Right atrium auricular region (tissue), 2 donors: ENCODE measurements at regions not wholly inside any gene's neighbourhood (a gene's known extent, or its start where the extent isn't known, plus 50 kb on each side); places are given as distances from the start of the nearest gene placed in this dataset.

Experiments used
- DNase-seq: peaks from one replicate; pipeline ENCODE4 v3.0.0-alpha.2; 2019; ENCODE audit warnings: low spot score
- H3K27ac ChIP-seq, 2 donors: fragments of 200-600 bp; sonication (generic); 1 replicate in 1 of 2; 2 replicates in 1 of 2; pipeline ENCODE4 v1.5.1; 2016 to 2019
- H3K27me3 ChIP-seq, 2 donors: fragments of 200-600 bp; sonication (generic); one replicate each; pipeline versions ENCODE4 v1.5.1 to v1.6.0; 2017 to 2019
- H3K36me3 ChIP-seq: fragments of 200-600 bp; sonication (generic); one replicate; pipeline ENCODE4 v1.5.1; 2016
- H3K4me1 ChIP-seq, 2 donors: fragments of 200-600 bp; sonication (generic); one replicate each; pipeline versions ENCODE4 v1.5.1 to v1.6.0; 2017 to 2019
- H3K4me3 ChIP-seq, 2 donors: fragments of 200-600 bp; sonication (generic); 1 replicate in 1 of 2; 2 replicates in 1 of 2; pipeline ENCODE4 v1.5.1; 2017 to 2019; ENCODE audit warnings: mild to moderate bottlenecking in 1 of 2, moderate library complexity in 1 of 2
- H3K9me3 ChIP-seq, 2 donors: fragments of 200-600 bp; sonication (generic); one replicate each; pipeline ENCODE4 v1.5.1; 2019
- TF ChIP-seq, protein P1 (sequence below), 2 donors: fragments of 200-600 bp; sonication (generic); IDR thresholded peaks; one replicate each; pipeline ENCODE4 v1.5.1; 2019; ENCODE audit warnings: antibody characterized with exemption in 2 of 2

DNA sequence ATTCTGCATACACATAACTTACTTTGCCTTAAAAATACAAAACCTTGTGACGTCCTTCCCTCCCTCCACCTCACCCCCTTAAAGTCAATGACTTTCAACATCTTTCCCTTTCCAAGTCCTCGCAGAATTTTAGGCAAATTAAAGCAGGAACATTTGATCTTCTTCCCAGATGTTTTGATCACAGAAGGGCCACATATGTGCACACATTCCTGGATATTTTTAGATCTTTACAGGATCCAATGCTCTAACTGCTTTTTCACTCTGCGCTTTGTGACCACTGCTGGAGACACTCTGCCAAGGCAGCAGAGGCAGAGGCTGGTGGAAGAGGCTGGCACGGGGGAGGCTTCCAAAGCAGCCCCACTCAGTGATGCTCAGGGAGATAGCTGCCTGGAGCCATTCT, 130.7 kb downstream of the SEC61B start:
- no peak overlapping the region for H3K27ac ChIP-seq

DNA sequence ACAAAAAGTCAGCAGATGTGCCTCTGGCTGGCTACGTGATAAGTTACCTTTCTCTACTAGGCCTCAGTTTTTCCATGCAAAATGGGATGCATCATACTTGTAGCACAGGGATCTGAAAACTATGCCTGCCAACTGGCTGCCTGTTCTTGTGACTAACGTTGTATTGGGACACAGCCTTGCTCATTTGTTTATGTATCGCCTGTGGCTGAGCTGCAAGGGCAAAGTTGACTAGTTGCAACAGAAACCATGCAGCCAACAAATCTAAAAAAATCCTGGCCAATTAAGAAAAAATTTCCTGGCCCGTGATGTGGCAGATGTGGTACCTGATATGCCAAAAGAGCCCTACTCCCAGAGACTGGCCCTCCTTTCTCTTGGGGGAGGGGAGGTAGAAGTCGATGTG, 131.3 kb downstream of the SEC61B start:
- Histone ChIP-seq H3K9me3 (no peaks in the 10 kb centered on the region), H3K4me1 (peaks cover 0 to 16% of the 10 kb centered on the region in 2 donors), H3K4me3 (no peak overlapping the region), H3K27me3 (no peaks in the 10 kb centered on the region), H3K36me3 (no peaks in the 10 kb centered on the region), H3K27ac (no peak overlapping the region)
- TF ChIP-seq, protein P1, sequence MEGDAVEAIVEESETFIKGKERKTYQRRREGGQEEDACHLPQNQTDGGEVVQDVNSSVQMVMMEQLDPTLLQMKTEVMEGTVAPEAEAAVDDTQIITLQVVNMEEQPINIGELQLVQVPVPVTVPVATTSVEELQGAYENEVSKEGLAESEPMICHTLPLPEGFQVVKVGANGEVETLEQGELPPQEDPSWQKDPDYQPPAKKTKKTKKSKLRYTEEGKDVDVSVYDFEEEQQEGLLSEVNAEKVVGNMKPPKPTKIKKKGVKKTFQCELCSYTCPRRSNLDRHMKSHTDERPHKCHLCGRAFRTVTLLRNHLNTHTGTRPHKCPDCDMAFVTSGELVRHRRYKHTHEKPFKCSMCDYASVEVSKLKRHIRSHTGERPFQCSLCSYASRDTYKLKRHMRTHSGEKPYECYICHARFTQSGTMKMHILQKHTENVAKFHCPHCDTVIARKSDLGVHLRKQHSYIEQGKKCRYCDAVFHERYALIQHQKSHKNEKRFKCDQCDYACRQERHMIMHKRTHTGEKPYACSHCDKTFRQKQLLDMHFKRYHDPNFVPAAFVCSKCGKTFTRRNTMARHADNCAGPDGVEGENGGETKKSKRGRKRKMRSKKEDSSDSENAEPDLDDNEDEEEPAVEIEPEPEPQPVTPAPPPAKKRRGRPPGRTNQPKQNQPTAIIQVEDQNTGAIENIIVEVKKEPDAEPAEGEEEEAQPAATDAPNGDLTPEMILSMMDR (IDR thresholded peaks at IDR 0.05): no peak
- DNase-seq: no peak

More for the DNA sequence above, 130.7 kb downstream of the SEC61B start:
- DNase-seq: no peak
- no peaks in the 10 kb centered on the region for H3K27me3 ChIP-seq
- no peaks in the 10 kb centered on the region for H3K9me3 ChIP-seq
- peaks cover 0 to 11% of the 10 kb centered on the region in 2 donors for H3K4me1 ChIP-seq
- no peaks in the 10 kb centered on the region for H3K36me3 ChIP-seq
- no peak overlapping the region for H3K4me3 ChIP-seq
- TF ChIP-seq, protein P1 (IDR thresholded peaks at IDR 0.05): no peak

DNA sequence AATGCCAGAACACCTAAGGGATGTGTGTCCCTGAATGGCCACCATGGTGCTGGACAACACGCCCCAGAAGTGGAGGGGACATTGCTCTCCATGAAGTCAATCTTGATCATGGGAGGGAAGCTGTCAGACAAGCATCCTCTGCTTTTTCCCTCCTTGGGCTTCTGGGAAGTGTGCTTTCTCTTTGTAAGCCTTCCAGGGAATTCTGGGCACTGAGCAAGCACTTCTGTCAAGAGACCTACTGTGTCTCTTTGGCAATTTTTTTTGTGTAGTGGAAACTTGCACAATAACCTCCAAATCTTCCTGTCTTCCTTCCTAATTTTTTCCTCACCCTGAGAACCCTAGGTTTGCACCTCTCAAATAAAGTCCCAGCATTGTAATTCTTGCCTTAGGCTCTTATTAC, 132.0 kb downstream of the SEC61B start:
- no peaks in the 10 kb centered on the region for H3K36me3 ChIP-seq
- H3K4me1 ChIP-seq: peaks cover 0 to 18% of the 10 kb centered on the region in 2 donors
- H3K27ac ChIP-seq: no peak overlapping the region
- no peak overlapping the region for H3K4me3 ChIP-seq
- TF ChIP-seq, protein P1 (IDR thresholded peaks at IDR 0.05): no peak
- H3K27me3 ChIP-seq: no peaks in the 10 kb centered on the region
- no peaks in the 10 kb centered on the region for H3K9me3 ChIP-seq
- DNase-seq: no peak

DNA sequence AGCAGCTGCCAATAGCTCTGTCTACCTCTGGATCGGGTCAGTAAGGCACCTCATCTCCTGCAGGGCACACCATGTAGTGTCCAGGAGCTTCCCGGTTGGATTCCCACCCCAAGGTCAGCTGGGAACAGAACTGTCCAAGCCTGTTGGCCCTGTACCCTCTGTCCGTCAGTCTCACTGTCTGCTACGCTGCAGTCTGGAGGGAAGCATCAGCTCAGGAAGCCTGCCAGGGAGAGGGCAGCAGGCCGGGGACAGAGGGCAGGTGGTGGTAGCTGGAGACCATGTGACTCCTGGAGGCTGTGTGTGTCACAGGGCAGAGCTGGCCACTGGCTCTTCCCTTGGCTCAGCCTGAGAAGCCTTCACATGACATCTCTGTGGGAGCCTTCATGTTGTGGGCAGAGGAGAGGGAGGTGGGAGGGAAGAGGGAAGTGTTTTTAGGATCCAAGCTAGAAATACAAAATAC, 134.5 kb downstream of the SEC61B start:
- Histone ChIP-seq H3K27me3 (no peaks in the 10 kb centered on the region), H3K36me3 (no peaks in the 10 kb centered on the region), H3K27ac (peak overlapping the region; percentile 82 to 92), H3K9me3 (no peaks in the 10 kb centered on the region), H3K4me3 (no peak overlapping the region), H3K4me1 (peaks cover 0 to 33% of the 10 kb centered on the region in 2 donors)
- no peak for DNase-seq
- TF ChIP-seq, protein P1 (IDR thresholded peaks at IDR 0.05): no peak

DNA sequence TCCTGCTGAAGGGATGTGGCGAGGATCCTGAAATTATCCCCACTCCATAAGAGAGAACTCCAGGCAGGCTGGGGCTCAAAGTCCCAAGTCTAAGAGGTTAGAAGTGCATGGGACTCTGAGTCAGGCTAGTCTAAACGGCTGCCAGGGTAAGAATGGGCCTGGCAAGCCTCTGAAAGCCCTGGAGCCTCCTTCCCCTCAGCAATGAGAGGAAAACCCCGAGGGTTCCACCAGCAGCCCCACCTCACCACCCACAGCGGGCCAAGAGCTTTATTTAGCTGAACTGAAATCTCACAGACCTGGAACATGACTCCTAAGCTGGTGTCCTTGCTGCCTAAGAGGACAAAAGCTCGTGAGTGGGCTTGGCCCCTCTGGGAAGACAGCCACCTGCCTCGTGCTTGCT, 135.5 kb downstream of the SEC61B start:
- DNase-seq: no peak
- no peaks in the 10 kb centered on the region for H3K36me3 ChIP-seq
- no peaks in the 10 kb centered on the region for H3K27me3 ChIP-seq
- H3K4me3 ChIP-seq: no peak overlapping the region
- H3K4me1 ChIP-seq: peaks cover 0 to 33% of the 10 kb centered on the region in 2 donors
- no peaks in the 10 kb centered on the region for H3K9me3 ChIP-seq
- peak overlapping the region; percentile 84 to 92 for H3K27ac ChIP-seq
- TF ChIP-seq, protein P1 (IDR thresholded peaks at IDR 0.05): no peak

DNA sequence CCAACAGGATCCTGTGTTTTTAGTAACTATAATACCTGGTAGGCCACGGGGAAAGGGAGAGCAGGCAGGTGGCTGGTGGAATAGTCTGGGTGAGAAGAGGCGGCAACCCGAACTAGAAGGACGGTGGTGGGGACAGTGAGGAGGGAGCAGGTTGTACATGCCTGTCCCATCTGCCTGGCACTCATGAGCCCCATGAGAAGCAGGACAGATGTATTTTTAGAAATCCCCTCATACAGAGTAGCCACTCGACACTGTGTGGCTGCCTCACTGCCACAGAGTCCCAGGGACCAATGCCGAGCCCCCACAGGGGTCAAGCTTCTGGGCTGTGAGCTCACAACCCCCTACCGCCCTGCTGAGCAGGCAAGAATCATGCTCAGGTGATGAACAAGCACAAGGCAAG, 136.6 kb downstream of the SEC61B start:
- Histone ChIP-seq H3K4me1 (peaks cover 0 to 28% of the 10 kb centered on the region in 2 donors), H3K36me3 (no peaks in the 10 kb centered on the region), H3K9me3 (no peaks in the 10 kb centered on the region), H3K27ac (peak overlapping the region; percentile 84 to 92), H3K4me3 (no peak overlapping the region), H3K27me3 (no peaks in the 10 kb centered on the region)
- TF ChIP-seq, protein P1 (IDR thresholded peaks at IDR 0.05): no peak
- no peak for DNase-seq
